ENCODE measurements at regions not wholly inside any gene's neighbourhood (a gene's known extent, or its start where the extent isn't known, plus 50 kb on each side); places are given as distances from the start of the nearest gene placed in this dataset.

GRCh38 chr16:59170099-59170712 lies 436.1 kb upstream of the GOT2 start:
- H3K27ac ChIP-seq = no peak overlapping the region
- WGBS, 2 donors = 47 to 60% methylated on average over 10 of the region's 10 CpGs
- no peak for TF ChIP-seq CTCF (IDR thresholded peaks at IDR 0.05)
- no peaks in the 10 kb centered on the region for H3K9me3 ChIP-seq
- DNase-seq = no peak
- no peak for ATAC-seq (ENCODE audit: low FRiP score in 2 of 2)
- no peak overlapping the region for H3K4me3 ChIP-seq
- H3K36me3 ChIP-seq = no peaks in the 10 kb centered on the region
- no peaks in the 10 kb centered on the region for H3K27me3 ChIP-seq
- no peaks in the 10 kb centered on the region for H3K4me1 ChIP-seq

GRCh38 chr16:59169168-59169567 lies 435.1 kb upstream of the GOT2 start:
- H3K4me1 ChIP-seq = no peaks in the 10 kb centered on the region
- 51 to 58% methylated on average over 4 of the region's 4 CpGs for WGBS, 2 donors
- H3K27me3 ChIP-seq = no peaks in the 10 kb centered on the region
- TF ChIP-seq EP300 (IDR thresholded peaks at IDR 0.05) (no peak), POLR2AphosphoS5 (IDR thresholded peaks at IDR 0.05) (no peak), CTCF (IDR thresholded peaks at IDR 0.05) (no peak), POLR2A (IDR thresholded peaks at IDR 0.05) (no peak)
- H3K9me3 ChIP-seq = no peaks in the 10 kb centered on the region
- H3K4me3 ChIP-seq = no peak overlapping the region
- no peak for ATAC-seq (ENCODE audit: low FRiP score in 2 of 2)
- no peak for DNase-seq
- H3K36me3 ChIP-seq = no peaks in the 10 kb centered on the region
- no peak overlapping the region for H3K27ac ChIP-seq

- 30 to 47% methylated on average over 3 of the region's 3 CpGs for WGBS, 2 donors
- Histone ChIP-seq H3K36me3 (no peaks in the 10 kb centered on the region), H3K4me3 (no peak overlapping the region), H3K4me1 (no peaks in the 10 kb centered on the region), H3K9me3 (no peaks in the 10 kb centered on the region), H3K27me3 (no peaks in the 10 kb centered on the region), H3K27ac (no peak overlapping the region)
- DNase-seq (no peak), ATAC-seq (ENCODE audit: low FRiP score in 2 of 2) (no peak)
- no peak for TF ChIP-seq POLR2AphosphoS5 (IDR thresholded peaks at IDR 0.05)
Measured at GRCh38 chr16:59168461-59169114, 434.5 kb upstream of the GOT2 start.

GRCh38 chr16:59164461-59164860 lies 430.3 kb upstream of the GOT2 start:
- DNase-seq (no peak), ATAC-seq (ENCODE audit: low FRiP score in 2 of 2) (no peak)
- no peaks in the 10 kb centered on the region for H3K9me3 ChIP-seq
- no peak overlapping the region for H3K4me3 ChIP-seq
- no peaks in the 10 kb centered on the region for H3K36me3 ChIP-seq
- no peak overlapping the region for H3K27ac ChIP-seq
- WGBS, 2 donors = 78 to 88% methylated on average over 2 of the region's 2 CpGs
- no peak for TF ChIP-seq CTCF (IDR thresholded peaks at IDR 0.05)
- no peak for TF ChIP-seq EP300 (IDR thresholded peaks at IDR 0.05)
- TF ChIP-seq POLR2A (IDR thresholded peaks at IDR 0.05) = no peak
- no peak for TF ChIP-seq POLR2AphosphoS5 (IDR thresholded peaks at IDR 0.05)
- H3K4me1 ChIP-seq = no peaks in the 10 kb centered on the region
- H3K27me3 ChIP-seq = no peaks in the 10 kb centered on the region

- H3K4me3 ChIP-seq = no peak overlapping the region
- no peaks in the 10 kb centered on the region for H3K27me3 ChIP-seq
- TF ChIP-seq POLR2AphosphoS5 (IDR thresholded peaks at IDR 0.05) (no peak), POLR2A (IDR thresholded peaks at IDR 0.05) (no peak), CTCF (IDR thresholded peaks at IDR 0.05) (no peak), EP300 (IDR thresholded peaks at IDR 0.05) (no peak)
- DNase-seq (no peak), ATAC-seq (ENCODE audit: low FRiP score in 2 of 2) (no peak)
- H3K27ac ChIP-seq = no peak overlapping the region
- no peaks in the 10 kb centered on the region for H3K4me1 ChIP-seq
- 64 to 81% methylated on average over 3 of the region's 3 CpGs for WGBS, 2 donors
- no peaks in the 10 kb centered on the region for H3K36me3 ChIP-seq
- no peaks in the 10 kb centered on the region for H3K9me3 ChIP-seq
Measured at GRCh38 chr16:59163371-59164055, 429.4 kb upstream of the GOT2 start.

Measured in upper lobe of left lung (tissue), 6 donors.